SIG-M5 treated with dmso at 0.1 percent for 504 hours (cell line): ENCODE measurements at regions not wholly inside any gene's neighbourhood (a gene's known extent, or its start where the extent isn't known, plus 50 kb on each side); places are given as distances from the start of the nearest gene placed in this dataset.
"Not testable (repeated sequence)": the region's sequence is repeated elsewhere in the genome, so short reads cannot be mapped to it uniquely, and the experiment has no call there.

ENCODE experiments used
- DNase-seq: peaks from one replicate; lab custom pipeline; 2025; ENCODE audit not compliant: unreplicated experiment; lab: John Stamatoyannopoulos, UW

- DNase-seq = no peak
Measured at GRCh38 chr21:28431527-28432200, 561.0 kb downstream of the LTN1 start.

- no peak for DNase-seq
Measured at GRCh38 chr21:28431022-28431421, 561.7 kb downstream of the LTN1 start.

DNA sequence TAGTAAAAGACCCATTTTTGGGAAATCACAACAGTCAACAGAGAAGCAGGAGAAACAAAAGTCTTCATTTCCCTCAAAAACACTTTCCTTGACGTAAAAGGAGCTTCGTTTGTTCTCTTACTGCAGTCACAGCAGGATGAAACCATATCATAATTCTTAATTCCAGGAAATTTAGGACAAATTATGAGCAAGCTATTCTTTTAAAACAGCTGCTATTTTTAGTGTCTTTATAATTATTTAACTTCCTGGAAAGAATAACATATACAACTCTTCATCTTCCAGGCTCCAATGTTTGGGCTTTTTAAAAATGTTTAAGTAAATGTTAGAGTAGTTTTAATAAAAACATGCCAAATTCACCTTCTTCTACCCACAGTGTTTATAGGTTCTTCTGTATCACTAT lies 563.5 kb downstream of the LTN1 start:
- no peak for DNase-seq

- DNase-seq = no peak
Measured at GRCh38 chr21:28427394-28428022, 565.2 kb downstream of the LTN1 start.

GRCh38 chr21:28426545-28426944 lies 566.1 kb downstream of the LTN1 start:
- DNase-seq = no peak

DNA sequence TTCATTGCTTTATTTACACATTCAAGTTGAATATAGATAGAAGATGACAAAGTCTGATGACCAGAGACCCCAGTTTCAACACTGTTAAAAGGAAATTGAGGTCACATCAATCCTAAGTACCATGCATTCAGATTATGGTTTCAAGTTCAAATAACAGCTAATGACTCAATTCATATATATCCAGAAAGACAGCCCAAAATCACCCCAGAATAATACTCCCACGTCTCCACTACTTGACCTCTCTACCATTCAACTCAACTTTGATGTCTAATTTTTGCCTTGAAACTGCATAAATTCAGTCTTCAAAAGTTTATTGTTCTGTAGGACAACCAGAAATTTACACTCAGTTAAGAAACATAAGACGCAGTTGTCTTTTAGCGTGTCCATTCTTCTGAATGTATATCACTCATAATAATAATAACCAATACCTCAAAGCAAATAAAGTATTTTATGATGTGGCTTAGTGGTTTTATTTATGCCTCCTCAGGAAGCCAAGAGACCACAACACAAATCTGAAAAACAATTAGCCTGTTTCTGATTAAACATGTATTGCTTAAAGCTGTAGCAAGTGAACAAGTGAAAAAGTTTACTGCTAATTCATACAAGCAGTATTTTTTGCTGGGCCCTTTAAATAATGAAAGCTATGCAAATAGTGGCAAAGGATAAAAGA lies 569.0 kb downstream of the LTN1 start:
- no peak for DNase-seq

DNA sequence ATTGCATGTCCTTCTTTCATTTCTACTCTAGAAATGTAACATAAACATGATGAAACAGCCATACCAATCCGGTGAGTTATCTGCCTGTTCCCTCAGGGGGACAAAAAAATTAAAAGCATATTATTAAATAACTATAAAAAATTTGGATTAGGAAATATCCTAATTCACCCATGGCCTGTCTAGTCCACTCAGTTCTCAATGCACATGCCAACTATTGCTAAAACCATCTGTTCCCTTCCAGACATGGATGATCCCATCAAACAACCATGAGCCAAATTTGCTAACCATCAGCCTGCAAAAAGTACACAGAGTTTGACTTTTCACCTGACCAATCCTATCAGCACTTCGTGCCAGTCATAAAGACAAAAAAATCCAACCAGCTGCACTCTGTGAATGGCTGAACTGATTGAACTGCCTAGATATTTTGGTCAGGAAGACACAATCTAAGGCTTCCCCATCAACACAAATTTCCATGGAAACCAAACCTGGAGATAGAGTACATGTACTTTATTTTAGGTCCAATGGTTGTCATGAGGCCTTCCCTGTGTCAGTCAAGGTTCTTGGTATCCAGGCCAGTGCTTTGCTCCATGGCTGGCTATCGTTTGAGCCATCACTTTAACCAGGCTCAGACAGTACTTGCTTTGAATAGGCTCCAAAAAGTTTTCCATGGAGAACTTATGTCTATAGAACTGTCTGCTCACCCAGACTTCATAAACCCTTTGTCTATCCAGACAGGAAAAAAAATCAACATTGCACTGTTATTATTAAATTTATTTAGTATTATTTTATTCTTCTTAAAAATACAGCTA lies 570.8 kb downstream of the LTN1 start:
- DNase-seq = no peak

DNA sequence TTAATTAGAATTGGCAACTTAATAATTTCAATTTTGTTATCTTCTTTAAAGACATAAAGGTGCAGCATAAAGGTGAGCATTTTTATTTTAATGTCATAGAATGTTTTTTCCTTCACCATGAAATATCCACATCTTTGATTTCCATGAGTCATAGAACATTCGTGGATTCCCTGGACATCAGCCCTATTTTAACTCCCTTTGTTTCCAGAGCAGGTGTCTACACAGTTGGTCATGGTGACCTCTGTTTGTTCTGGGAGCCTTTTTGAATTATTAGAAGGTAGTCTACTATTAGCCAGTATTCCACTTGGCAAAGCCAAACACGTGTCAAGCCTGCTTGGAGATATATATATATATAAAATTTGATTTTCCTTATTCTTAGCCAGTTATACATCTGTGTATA lies 572.9 kb downstream of the LTN1 start:
- no peak for DNase-seq

DNA sequence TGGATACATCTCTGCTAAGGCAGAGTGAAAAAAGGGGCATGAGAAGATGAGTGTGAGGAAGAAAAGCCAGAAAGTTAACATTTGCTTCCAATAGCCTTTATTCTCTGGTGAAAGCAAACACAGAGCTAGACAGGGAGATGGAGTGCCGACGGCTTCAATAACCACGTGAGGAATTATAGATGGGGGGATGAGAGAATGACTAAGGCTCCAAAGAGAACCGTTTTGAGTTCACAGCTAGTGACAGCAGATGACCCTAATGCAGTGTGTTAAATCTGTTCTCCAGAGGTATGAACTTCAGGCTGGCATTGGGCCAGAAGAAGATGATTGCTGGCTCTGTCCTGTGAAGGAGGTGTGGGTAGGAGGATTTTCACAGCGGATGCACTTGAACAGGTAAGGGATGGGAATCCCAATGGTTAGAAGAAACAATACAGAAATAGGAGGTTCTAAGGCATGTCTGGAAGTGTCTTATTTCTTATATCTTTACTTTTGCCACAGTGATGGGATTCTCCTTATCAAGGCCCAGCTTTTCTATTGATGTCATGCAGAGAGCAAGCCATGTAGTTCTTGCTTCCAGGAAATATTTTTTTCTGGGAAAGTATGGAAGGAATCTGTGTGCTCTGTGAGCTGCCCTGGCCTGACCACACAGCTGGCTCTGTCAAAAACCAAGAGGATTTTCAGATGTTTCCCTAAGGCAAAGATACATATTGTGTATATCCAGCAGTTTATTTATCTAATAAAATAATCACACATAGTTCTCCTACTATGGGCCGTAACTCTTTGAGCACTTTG lies 573.8 kb downstream of the LTN1 start:
- DNase-seq = no peak

DNA sequence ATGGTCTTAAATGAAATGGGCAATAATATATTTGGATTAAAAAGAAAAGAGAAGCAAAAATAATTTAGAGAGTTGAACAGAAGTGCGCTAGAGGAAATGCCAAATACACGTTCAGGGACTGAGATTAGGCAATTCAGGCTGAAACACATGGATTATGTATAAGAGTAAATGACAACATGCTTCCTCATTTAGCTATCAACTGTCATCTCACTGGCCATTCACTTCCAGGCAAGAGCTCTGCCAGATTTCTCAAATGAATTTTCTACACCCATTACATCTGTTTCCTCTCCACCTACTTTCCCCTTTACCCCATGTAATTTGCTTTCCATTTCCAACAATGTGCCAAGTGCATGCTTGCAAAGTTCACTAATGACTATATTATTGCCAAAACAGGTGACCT lies 582.4 kb downstream of the LTN1 start:
- peak; percentile 80 for DNase-seq

GRCh38 chr21:28402616-28402989 lies 590.1 kb downstream of the LTN1 start:
- no peak for DNase-seq

GRCh38 chr21:28397040-28397439 lies 595.6 kb downstream of the LTN1 start:
- no peak for DNase-seq

DNA sequence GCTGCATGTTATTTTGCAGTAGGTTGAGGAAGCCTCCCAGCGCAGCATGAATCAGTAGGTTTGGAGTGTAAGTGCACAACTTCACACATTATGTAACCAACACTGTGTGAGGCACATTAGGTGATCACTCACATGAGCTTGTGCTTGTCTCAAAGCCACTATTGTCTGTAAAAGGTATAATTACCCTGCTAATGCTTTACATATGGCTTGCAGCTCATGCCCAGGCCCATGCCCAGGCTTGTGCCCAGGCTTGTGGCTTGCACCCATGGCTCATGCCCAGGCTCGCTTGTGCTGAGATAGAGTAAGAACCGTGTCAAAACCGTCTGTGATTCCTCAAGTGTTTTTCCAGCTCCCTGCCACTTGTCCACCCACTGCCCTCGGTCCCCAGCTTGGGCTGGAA lies 596.3 kb downstream of the LTN1 start:
- no peak for DNase-seq

GRCh38 chr21:28393279-28393678 lies 599.4 kb downstream of the LTN1 start:
- DNase-seq = no peak

DNA sequence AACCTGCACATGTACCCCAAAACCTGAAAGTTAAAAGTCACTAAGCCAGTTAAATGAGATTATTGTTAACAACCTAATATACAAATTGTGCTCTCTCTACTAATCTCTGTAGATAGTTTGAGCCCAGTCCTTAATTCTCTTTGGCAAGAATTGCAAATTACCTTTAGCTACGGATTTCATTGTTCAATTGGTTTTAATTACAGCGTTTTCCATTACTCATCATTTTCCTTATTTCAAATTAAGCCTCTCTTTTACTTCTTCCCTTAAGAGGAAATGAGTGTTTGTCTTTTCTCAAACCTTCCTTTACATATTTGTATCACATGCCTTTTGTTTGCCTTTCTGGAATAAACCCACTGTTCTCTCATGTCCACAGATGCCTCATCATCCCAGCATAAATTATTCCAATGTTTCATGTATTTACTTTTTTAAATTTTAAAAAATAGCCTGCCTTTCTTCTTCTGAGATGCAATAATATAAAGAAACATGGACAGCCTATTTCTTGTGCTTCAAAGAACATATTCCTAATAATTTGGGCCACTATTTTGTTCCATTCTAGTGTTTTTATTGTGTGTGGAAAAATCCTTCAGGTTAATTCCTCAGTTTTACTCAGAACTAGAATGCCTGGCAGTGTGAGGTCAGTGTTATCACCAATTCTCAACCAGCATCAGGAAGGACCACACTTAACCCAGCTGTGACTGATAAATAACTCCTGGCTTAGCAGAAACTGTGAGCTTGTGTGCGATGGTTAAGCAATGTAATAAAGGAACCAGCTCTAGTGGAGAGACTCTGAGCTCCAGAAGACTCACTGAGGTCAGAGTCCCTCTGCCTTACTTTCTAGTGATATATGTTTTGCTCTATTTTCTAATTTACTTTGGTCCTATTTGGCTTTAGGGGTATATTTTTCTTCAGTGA lies 600.5 kb downstream of the LTN1 start:
- no peak for DNase-seq

DNA sequence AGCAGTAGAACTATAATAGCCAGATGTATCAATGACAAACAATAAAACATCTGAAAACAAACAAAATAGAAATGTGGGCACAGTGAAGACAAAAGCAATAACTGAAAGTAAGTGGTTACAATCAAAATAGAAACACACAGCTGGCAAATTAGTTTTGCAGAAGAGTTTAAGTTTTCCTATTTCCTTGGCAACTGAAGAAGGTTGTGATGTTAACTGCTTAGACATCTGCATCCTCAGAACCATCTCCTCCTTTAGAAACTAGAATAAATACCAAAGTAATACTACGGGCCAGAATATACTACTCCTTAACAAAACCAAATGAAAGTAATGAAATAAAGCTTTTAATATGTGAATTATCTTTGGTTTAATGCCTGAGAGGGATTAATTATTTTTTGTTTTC lies 605.5 kb downstream of the LTN1 start:
- DNase-seq = no peak

DNA sequence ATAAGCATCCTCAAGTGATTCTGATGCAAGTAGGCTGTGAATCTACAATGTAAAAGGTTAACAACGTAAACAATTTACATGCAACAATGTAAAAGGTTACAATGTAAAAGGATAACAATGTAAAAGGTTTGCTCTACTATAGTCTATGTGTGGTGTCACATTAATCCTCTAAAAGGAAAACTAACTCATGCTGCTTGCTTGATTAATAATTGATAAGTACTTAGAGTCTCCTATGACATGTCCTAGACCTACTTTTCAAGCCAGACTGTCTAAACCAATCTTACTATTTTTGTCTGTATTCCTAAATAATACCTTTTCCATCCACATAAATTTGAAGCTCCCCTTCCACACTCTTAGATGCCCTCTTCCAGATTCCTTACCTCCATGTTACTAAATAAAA lies 606.8 kb downstream of the LTN1 start:
- no peak for DNase-seq

GRCh38 chr21:28381000-28381745 lies 611.5 kb downstream of the LTN1 start:
- DNase-seq = not testable (repeated sequence)

GRCh38 chr21:28380241-28380640 lies 612.4 kb downstream of the LTN1 start:
- no peak for DNase-seq
